ENCODE measurements at regions not wholly inside any gene's neighbourhood (a gene's known extent, or its start where the extent isn't known, plus 50 kb on each side); places are given as distances from the start of the nearest gene placed in this dataset.

- H3K27ac Mint-ChIP-seq: no peak overlapping the region
- CTCF ChIA-PET: no interaction called here
- no peak for ATAC-seq
Observed at GRCh38 chr4:163866728-163867315, 372.3 kb downstream of the TMA16 start.

More at GRCh38 chr4:163866728-163867315, 372.3 kb downstream of the TMA16 start:
- no peak for TF ChIP-seq CDX4 (CRISPR knock-in tag; IDR thresholded peaks at IDR 0.05; ENCODE audit: borderline replicate concordance)
- no peak for TF ChIP-seq ESRRA (CRISPR knock-in tag; IDR thresholded peaks at IDR 0.05; ENCODE audit: borderline replicate concordance)
- TF ChIP-seq ZNF425 (CRISPR knock-in tag; conservative IDR thresholded peaks at IDR 0.05): no peak
- no peak for TF ChIP-seq SMAD4 (CRISPR knock-in tag; IDR thresholded peaks at IDR 0.05)
- TF ChIP-seq ZBTB43 (CRISPR knock-in tag; IDR thresholded peaks at IDR 0.05): no peak
- TF ChIP-seq TP53 (CRISPR knock-in tag; IDR thresholded peaks at IDR 0.05): no peak
- TF ChIP-seq NFATC4 (CRISPR knock-in tag; IDR thresholded peaks at IDR 0.05): no peak
- TF ChIP-seq USF1 (CRISPR knock-in tag; IDR thresholded peaks at IDR 0.05): no peak
- no peak for TF ChIP-seq EMX1 (CRISPR knock-in tag; IDR thresholded peaks at IDR 0.05)
- TF ChIP-seq CREB1 (CRISPR knock-in tag; IDR thresholded peaks at IDR 0.05): no peak
- no peak for TF ChIP-seq ATF2 (CRISPR knock-in tag; IDR thresholded peaks at IDR 0.05; ENCODE audit: borderline replicate concordance, low read depth)
- TF ChIP-seq ATF6 (CRISPR knock-in tag; IDR thresholded peaks at IDR 0.05): no peak
- TF ChIP-seq MAX (CRISPR knock-in tag; IDR thresholded peaks at IDR 0.05): no peak
- TF ChIP-seq E2F4 (CRISPR knock-in tag; IDR thresholded peaks at IDR 0.05; ENCODE audit: borderline replicate concordance, low read depth): no peak
- no peak for TF ChIP-seq E2F5 (CRISPR knock-in tag; IDR thresholded peaks at IDR 0.05)
- TF ChIP-seq SMAD3 (CRISPR knock-in tag; IDR thresholded peaks at IDR 0.05; ENCODE audit: borderline replicate concordance): no peak
- TF ChIP-seq AFF4 (CRISPR knock-in tag; IDR thresholded peaks at IDR 0.05; ENCODE audit: borderline replicate concordance): no peak
- no peak for TF ChIP-seq OVOL2 (CRISPR knock-in tag; IDR thresholded peaks at IDR 0.05; ENCODE audit: borderline replicate concordance)
- TF ChIP-seq FOXJ3 (CRISPR knock-in tag; IDR thresholded peaks at IDR 0.05; ENCODE audit: borderline replicate concordance): no peak
- Mint-ChIP-seq H3K4me1 (no peaks in the 10 kb centered on the region), H3K27me3 (ENCODE audit: low read depth) (no peaks in the 10 kb centered on the region), H3K4me3 (no peak overlapping the region), H3K36me3 (no peaks in the 10 kb centered on the region), H3K9me3 (no peaks in the 10 kb centered on the region)
- POLR2A ChIA-PET: no interaction called here
- no peak for DNase-seq (ENCODE audit: low spot score)

Data from WTC11 (cell line).